Left ventricle myocardium inferior (tissue), 1 donor: ENCODE measurements at regions not wholly inside any gene's neighbourhood (a gene's known extent, or its start where the extent isn't known, plus 50 kb on each side); places are given as distances from the start of the nearest gene placed in this dataset.

Experiments used
- DNase-seq: peaks from one replicate; pipeline ENCODE4 v3.0.0-alpha.2; 2020
- H3K27ac ChIP-seq: fragments of 200-600 bp; replicated peaks from 2 replicates; pipeline ENCODE4 v1.8.0; 2021
- H3K27me3 ChIP-seq: fragments of 200-600 bp; 2 replicates; pipeline ENCODE4 v1.8.0; 2021; ENCODE audit warnings: low read depth
- H3K36me3 ChIP-seq: fragments of 200-600 bp; 2 replicates; pipeline ENCODE4 v1.8.0; 2021
- H3K4me1 ChIP-seq: fragments of 200-600 bp; 2 replicates; pipeline ENCODE4 v1.8.0; 2021
- H3K4me3 ChIP-seq: fragments of 200-600 bp; 2 replicates; pipeline ENCODE4 v1.8.0; 2021; ENCODE audit warnings: mild to moderate bottlenecking, moderate library complexity
- H3K9me3 ChIP-seq: fragments of 200-600 bp; replicated peaks from 2 replicates; pipeline ENCODE4 v1.8.0; 2021
- intact Hi-C: fragments of 100-400 bp; cut with micrococcal nuclease; formaldehyde crosslinking; loops from one replicate; pipeline ENCODE4 v1.11.0; 2022
- TF ChIP-seq, protein P1 (sequence below): fragments of 200-600 bp; IDR thresholded peaks from 2 replicates; pipeline ENCODE4 v1.8.0; 2021; ENCODE audit warnings: antibody characterized with exemption, mild to moderate bottlenecking, borderline replicate concordance
- donor health status: DM: no; HTN: yes; CAD: no; lungs with severe emphysema.

DNA sequence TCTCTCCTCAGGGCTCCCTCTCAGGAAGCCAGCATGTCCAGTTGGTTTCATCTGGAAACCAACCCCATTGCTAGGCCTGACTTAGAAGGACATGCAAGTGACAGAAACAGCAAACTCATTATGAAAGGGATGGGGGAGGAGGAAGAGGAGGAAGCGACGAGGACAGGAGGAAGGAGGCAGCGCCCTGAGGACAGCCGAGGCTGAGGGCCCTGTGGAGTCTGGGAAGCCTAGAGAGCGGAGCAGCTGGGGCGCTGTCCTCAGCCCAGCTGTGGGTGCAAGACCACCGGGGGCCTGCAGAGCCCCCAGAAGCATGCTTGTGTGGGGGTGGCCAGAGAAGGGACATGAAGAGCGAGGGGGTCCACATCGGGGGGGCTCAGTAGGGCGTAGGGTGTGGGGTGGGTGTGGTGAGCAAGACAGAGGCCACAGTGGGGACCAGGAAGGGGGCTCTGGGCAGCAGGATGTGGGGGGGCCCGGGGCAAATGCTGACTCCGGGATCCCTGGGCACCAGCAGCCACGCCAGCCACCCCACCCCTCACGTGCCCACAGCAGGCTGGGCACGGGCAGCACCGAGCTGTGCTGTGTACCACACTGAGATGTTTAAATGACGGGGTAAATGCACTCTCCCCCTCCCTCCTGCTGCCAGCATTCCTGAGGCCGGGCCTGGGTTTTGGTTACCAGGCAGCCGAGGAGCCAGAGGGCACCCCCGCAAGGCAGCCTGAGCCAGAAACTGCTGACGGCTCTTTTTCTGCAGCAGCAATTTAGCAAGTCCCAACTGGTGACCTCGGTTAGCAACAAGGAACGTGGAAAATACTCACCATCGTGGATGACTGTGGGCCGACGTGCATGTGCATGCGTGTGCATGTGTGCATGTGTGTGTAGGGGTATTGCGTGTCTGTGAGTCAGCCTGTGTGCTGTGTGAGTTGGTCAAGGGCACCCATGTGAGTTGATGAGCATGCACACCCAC is 82.7 kb upstream of the LINC01488 start:
- H3K4me1 ChIP-seq = no peaks in the 10 kb centered on the region
- H3K9me3 ChIP-seq = peaks cover 8% of the 10 kb centered on the region
- no peak overlapping the region for H3K4me3 ChIP-seq
- DNase-seq = no peak
- H3K27me3 ChIP-seq = no peaks in the 10 kb centered on the region
- H3K36me3 ChIP-seq = no peaks in the 10 kb centered on the region
- H3K27ac ChIP-seq = no peak overlapping the region
- intact Hi-C loops = no loop called here
- TF ChIP-seq, protein P1, sequence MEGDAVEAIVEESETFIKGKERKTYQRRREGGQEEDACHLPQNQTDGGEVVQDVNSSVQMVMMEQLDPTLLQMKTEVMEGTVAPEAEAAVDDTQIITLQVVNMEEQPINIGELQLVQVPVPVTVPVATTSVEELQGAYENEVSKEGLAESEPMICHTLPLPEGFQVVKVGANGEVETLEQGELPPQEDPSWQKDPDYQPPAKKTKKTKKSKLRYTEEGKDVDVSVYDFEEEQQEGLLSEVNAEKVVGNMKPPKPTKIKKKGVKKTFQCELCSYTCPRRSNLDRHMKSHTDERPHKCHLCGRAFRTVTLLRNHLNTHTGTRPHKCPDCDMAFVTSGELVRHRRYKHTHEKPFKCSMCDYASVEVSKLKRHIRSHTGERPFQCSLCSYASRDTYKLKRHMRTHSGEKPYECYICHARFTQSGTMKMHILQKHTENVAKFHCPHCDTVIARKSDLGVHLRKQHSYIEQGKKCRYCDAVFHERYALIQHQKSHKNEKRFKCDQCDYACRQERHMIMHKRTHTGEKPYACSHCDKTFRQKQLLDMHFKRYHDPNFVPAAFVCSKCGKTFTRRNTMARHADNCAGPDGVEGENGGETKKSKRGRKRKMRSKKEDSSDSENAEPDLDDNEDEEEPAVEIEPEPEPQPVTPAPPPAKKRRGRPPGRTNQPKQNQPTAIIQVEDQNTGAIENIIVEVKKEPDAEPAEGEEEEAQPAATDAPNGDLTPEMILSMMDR = no peak

DNA sequence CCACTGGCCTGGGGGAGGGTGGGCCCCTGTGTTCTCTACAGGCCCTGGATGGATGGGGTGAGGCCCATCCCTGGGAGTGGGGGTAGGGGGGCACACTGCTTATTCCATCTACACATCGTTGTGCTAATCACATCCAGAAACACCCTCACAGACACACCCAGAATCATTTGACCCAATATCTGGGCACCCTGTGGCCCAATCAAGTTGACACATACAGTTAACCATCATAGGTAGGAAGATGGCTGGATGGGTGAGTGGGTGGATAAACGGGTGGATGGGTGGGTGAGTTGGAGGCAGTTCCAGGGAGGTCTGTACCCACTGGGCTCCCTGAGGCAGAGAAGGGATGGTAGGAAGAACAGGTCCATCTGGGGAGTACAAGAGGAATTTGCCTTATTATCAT is 81.3 kb upstream of the LINC01488 start:
- Histone ChIP-seq H3K4me3 (no peak overlapping the region), H3K27ac (no peak overlapping the region), H3K27me3 (no peaks in the 10 kb centered on the region), H3K4me1 (no peaks in the 10 kb centered on the region), H3K36me3 (no peaks in the 10 kb centered on the region), H3K9me3 (peaks cover 8% of the 10 kb centered on the region)
- intact Hi-C loops = no loop called here
- DNase-seq = no peak
- TF ChIP-seq, protein P1 = no peak

DNA sequence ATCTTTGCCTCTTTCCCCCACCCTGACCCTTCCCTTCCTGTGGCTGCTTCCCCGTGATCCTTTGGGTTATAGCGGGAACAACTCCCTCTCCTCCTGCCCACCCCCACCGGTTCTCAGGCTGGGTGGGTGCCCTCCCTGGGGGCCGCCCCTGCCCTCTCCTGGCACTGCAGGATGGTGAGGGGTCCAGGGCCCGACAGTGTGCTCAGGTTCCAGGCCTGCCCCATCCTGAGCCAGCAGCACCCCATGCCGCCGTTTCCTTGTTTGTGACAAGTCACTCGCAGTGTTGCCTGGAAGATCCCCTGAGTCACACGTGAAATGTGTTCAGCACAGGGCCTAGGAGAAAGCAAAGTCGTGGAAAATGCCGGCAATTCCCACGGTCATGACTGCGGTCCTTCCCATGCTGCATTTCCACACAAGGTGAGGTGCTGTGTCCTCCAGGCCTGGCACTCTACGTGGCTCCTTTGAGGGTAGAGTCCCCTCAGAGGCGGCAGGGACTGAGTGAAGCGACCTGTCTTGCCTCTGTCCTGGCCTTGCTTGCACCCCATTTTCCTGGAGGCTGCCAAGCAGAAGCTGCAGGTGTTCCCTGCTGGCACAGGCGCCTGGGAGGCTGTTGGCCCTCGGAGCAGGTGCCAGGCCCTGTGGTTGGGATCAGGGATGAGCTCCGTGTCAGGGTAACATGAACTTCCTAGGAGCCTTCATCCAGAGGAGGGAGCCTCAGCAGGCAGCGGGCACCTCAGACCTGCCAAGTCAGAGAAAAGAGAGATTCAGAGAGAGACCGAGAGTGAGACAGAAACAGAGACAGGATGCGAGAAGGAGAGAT is 80.5 kb upstream of the LINC01488 start:
- TF ChIP-seq, protein P1 = no peak
- no peaks in the 10 kb centered on the region for H3K4me1 ChIP-seq
- H3K27ac ChIP-seq = no peak overlapping the region
- H3K36me3 ChIP-seq = no peaks in the 10 kb centered on the region
- no peak for DNase-seq
- intact Hi-C loops = no loop called here
- peaks cover 8% of the 10 kb centered on the region for H3K9me3 ChIP-seq
- H3K4me3 ChIP-seq = no peak overlapping the region
- H3K27me3 ChIP-seq = no peaks in the 10 kb centered on the region

DNA sequence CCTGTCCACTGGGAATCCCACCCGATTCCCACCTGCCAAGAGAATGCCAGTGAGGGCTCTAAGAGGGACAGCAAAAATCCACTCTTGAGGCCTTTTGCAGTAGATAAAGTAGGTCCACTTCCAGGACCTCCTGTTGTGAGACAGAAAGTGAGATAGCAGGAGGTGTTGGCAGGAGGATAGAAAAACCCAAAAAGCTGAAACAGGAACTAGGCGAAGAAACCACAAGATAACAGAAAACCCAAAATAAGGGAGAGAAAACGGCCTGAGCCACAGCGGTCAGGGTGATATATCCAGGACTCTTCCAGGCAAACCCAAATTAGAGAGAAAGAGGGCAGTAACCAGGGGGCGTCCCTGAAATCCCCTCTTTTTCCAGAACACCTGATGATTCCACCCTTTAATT is 79.7 kb upstream of the LINC01488 start:
- no peaks in the 10 kb centered on the region for H3K4me1 ChIP-seq
- TF ChIP-seq, protein P1 = no peak
- H3K4me3 ChIP-seq = no peak overlapping the region
- no peak for DNase-seq
- intact Hi-C loops = no loop called here
- no peaks in the 10 kb centered on the region for H3K36me3 ChIP-seq
- no peaks in the 10 kb centered on the region for H3K27me3 ChIP-seq
- H3K9me3 ChIP-seq = peaks cover 8% of the 10 kb centered on the region
- no peak overlapping the region for H3K27ac ChIP-seq

DNA sequence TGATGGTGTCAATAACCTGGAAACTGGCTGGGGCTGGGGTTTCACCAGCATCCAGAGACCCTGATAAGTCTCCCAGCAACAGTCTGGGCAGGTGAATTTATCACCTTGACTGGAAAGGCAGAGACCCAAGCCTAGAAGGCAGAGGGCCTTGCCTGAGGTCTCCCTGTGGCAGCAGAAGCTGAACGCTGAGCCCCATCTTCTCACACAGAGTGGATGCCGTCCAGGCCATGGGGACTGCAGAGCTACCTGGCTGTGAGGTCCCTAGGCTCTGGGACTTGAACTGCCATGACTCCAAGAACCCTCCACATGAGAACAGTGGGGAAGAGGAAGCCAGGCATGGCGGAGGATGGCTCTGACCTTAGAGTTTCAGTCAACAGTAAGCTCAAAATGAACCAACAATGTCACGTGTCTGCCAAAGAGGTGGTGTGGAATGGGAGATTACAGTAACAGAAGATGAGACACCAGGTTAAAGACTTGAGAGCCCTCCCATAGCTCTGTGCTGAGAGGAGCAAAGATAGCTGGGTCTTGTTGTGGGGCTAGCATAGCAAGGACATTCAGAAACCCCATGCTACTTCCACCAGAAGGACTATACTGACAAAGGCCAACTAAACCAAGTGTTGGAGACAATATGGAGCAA is 79.1 kb upstream of the LINC01488 start:
- Histone ChIP-seq H3K36me3 (no peaks in the 10 kb centered on the region), H3K4me1 (no peaks in the 10 kb centered on the region), H3K27me3 (no peaks in the 10 kb centered on the region), H3K4me3 (no peak overlapping the region), H3K9me3 (peaks cover 8% of the 10 kb centered on the region), H3K27ac (no peak overlapping the region)
- TF ChIP-seq, protein P1 = no peak
- no peak for DNase-seq
- intact Hi-C loops = no loop called here
